CD4-positive, alpha-beta memory T cell (primary cell): ENCODE measurements at regions not wholly inside any gene's neighbourhood (a gene's known extent, or its start where the extent isn't known, plus 50 kb on each side); places are given as distances from the start of the nearest gene placed in this dataset.

ENCODE experiments used
- CTCF ChIA-PET: fragments of 350-600 bp; sonication (Branson Sonifier 250); formaldehyde crosslinking; loops from one replicate; lab custom pipeline; 2021; ENCODE audit warnings: inconsistent platforms; ENCODE audit not compliant: partially characterized antibody; lab: Charles Lee
- POLR2A ChIA-PET: fragments of 350-600 bp; sonication (Branson Sonifier 250); formaldehyde crosslinking; loops from one replicate; lab custom pipeline; 2021; ENCODE audit not compliant: partially characterized antibody; lab: Charles Lee
- DNase-seq, 5 donors: peaks; one replicate each; pipeline versions ENCODE4 v3.0.0 to v3.0.0-alpha.2; 2020 to 2022; ENCODE audit warnings: mixed read lengths in 1 of 5
- H3K27ac ChIP-seq: one replicate; pipeline ENCODE4 v1.7.0; 2013; ENCODE audit warnings: low read depth, low read length
- H3K27me3 ChIP-seq: 2 replicates; pipeline ENCODE4 v1.7.0; 2013; ENCODE audit warnings: mild to moderate bottlenecking, low read length, moderate library complexity; ENCODE audit not compliant: insufficient read depth
- H3K36me3 ChIP-seq: 2 replicates; pipeline ENCODE4 v1.7.0; 2013; ENCODE audit warnings: mild to moderate bottlenecking, low read length, moderate library complexity; ENCODE audit not compliant: insufficient read depth
- H3K4me1 ChIP-seq: 2 replicates; pipeline ENCODE4 v1.7.0; 2013; ENCODE audit warnings: mild to moderate bottlenecking, low read length, moderate library complexity; ENCODE audit not compliant: insufficient read depth
- H3K4me3 ChIP-seq, 2 donors: one replicate each; pipeline ENCODE4 v1.7.0; 2013; ENCODE audit warnings: low read length in 2 of 2, mild to moderate bottlenecking in 1 of 2
- H3K9me3 ChIP-seq, 2 donors: one replicate each; pipeline ENCODE4 v1.7.0; 2013; ENCODE audit warnings: low read length in 2 of 2, control low read depth in 1 of 2; ENCODE audit not compliant: control insufficient read depth in 1 of 2
- H3K27ac Mint-ChIP-seq, 7 donors: one replicate each; pipeline ENCODE4 v1.8.0; 2020 to 2021; ENCODE audit warnings: mixed read lengths in 7 of 7, mild to moderate bottlenecking in 6 of 7, inconsistent platforms in 3 of 7, moderate library complexity in 3 of 7
- H3K27me3 Mint-ChIP-seq, 2 donors: one replicate each; pipeline ENCODE4 v1.8.0; 2020 to 2021; ENCODE audit warnings: mixed read lengths in 2 of 2
- H3K36me3 Mint-ChIP-seq, 2 donors: one replicate each; pipeline ENCODE4 v1.8.0; 2020 to 2021; ENCODE audit warnings: mixed read lengths in 2 of 2, inconsistent platforms in 1 of 2, mild to moderate bottlenecking in 1 of 2
- H3K4me1 Mint-ChIP-seq, 4 donors: one replicate each; pipeline ENCODE4 v1.8.0; 2020 to 2021; ENCODE audit warnings: mixed read lengths in 4 of 4, mild to moderate bottlenecking in 1 of 4
- H3K4me3 Mint-ChIP-seq, 8 donors: one replicate each; pipeline ENCODE4 v1.8.0; 2020 to 2021; ENCODE audit warnings: mixed read lengths in 8 of 8, mild to moderate bottlenecking in 7 of 8, moderate library complexity in 6 of 8, inconsistent platforms in 3 of 8
- H3K9me3 Mint-ChIP-seq, 8 donors: one replicate each; pipeline ENCODE4 v1.8.0; 2020 to 2021; ENCODE audit warnings: mixed read lengths in 8 of 8, mild to moderate bottlenecking in 5 of 8, inconsistent platforms in 3 of 8, moderate library complexity in 1 of 8
- intact Hi-C: fragments of 100-400 bp; cut with micrococcal nuclease; formaldehyde crosslinking; loops from one replicate; pipeline ENCODE4 v1.15.1; 2023

GRCh38 chr1:117796226-117796625, 133.2 kb downstream of the GDAP2 start:
- H3K27me3 ChIP-seq: no peaks in the 10 kb centered on the region
- Mint-ChIP-seq H3K9me3 (peaks cover 0 to 12% (median 0%) of the 10 kb centered on the region in 8 donors), H3K27ac (no peak overlapping the region), H3K4me3 (no peak overlapping the region), H3K4me1 (no peaks in the 10 kb centered on the region), H3K27me3 (peaks cover 13 to 23% of the 10 kb centered on the region in 2 donors), H3K36me3 (no peaks in the 10 kb centered on the region)
- ChIA-PET POLR2A (no interaction called here), CTCF (no interaction called here)
- H3K4me1 ChIP-seq: no peaks in the 10 kb centered on the region
- no peaks in the 10 kb centered on the region for H3K36me3 ChIP-seq
- no peak overlapping the region for H3K27ac ChIP-seq
- no peak for DNase-seq
- no peaks in the 10 kb centered on the region for H3K9me3 ChIP-seq
- intact Hi-C loops: no loop called here
- H3K4me3 ChIP-seq: no peak overlapping the region

- Mint-ChIP-seq H3K4me1 (no peaks in the 10 kb centered on the region), H3K27ac (no peak overlapping the region), H3K36me3 (no peaks in the 10 kb centered on the region), H3K9me3 (peaks cover 0 to 6% (median 0%) of the 10 kb centered on the region in 8 donors), H3K27me3 (peaks cover 14 to 19% of the 10 kb centered on the region in 2 donors), H3K4me3 (no peak overlapping the region)
- ChIA-PET POLR2A (no interaction called here), CTCF (no interaction called here)
- no peak for DNase-seq
- Histone ChIP-seq H3K27ac (no peak overlapping the region), H3K4me1 (no peaks in the 10 kb centered on the region), H3K4me3 (no peak overlapping the region), H3K36me3 (no peaks in the 10 kb centered on the region), H3K27me3 (no peaks in the 10 kb centered on the region), H3K9me3 (no peaks in the 10 kb centered on the region)
- intact Hi-C loops: no loop called here
Observed at GRCh38 chr1:117798550-117798949, 130.9 kb downstream of the GDAP2 start.

GRCh38 chr1:117802531-117803257, 126.7 kb downstream of the GDAP2 start:
- Histone ChIP-seq H3K36me3 (no peaks in the 10 kb centered on the region), H3K27ac (no peak overlapping the region), H3K4me1 (no peaks in the 10 kb centered on the region), H3K9me3 (no peaks in the 10 kb centered on the region), H3K4me3 (no peak overlapping the region), H3K27me3 (no peaks in the 10 kb centered on the region)
- H3K4me1 Mint-ChIP-seq: no peaks in the 10 kb centered on the region
- H3K27ac Mint-ChIP-seq: no peak overlapping the region
- H3K9me3 Mint-ChIP-seq: peaks cover 0 to 6% (median 0%) of the 10 kb centered on the region in 8 donors
- H3K4me3 Mint-ChIP-seq: no peak overlapping the region
- intact Hi-C loops: no loop called here
- DNase-seq: no peak
- POLR2A ChIA-PET: no interaction called here
- no peaks in the 10 kb centered on the region for H3K36me3 Mint-ChIP-seq
- peaks cover 21 to 23% of the 10 kb centered on the region in 2 donors for H3K27me3 Mint-ChIP-seq
- CTCF ChIA-PET: interaction anchor here (0.6 kb wide), 1 partner anchor 1320 kb away, joined by 3 read pairs; no protein-coding TSS in a partner anchor

- Histone ChIP-seq H3K4me3 (no peak overlapping the region), H3K27ac (no peak overlapping the region), H3K4me1 (no peaks in the 10 kb centered on the region), H3K27me3 (no peaks in the 10 kb centered on the region), H3K9me3 (no peaks in the 10 kb centered on the region), H3K36me3 (no peaks in the 10 kb centered on the region)
- intact Hi-C loops: no loop called here
- CTCF ChIA-PET: interaction anchor here (0.6 kb wide), 1 partner anchor 1321 kb away, joined by 3 read pairs; no protein-coding TSS in a partner anchor
- Mint-ChIP-seq H3K4me1 (no peaks in the 10 kb centered on the region), H3K27ac (no peak overlapping the region), H3K27me3 (peaks cover 21 to 23% of the 10 kb centered on the region in 2 donors), H3K4me3 (no peak overlapping the region), H3K36me3 (no peaks in the 10 kb centered on the region), H3K9me3 (peaks cover 0 to 6% (median 0%) of the 10 kb centered on the region in 8 donors)
- POLR2A ChIA-PET: no interaction called here
- no peak for DNase-seq
Observed at GRCh38 chr1:117803318-117803717, 126.1 kb downstream of the GDAP2 start.

GRCh38 chr1:117809764-117810163, 119.7 kb downstream of the GDAP2 start:
- Mint-ChIP-seq H3K4me3 (no peak overlapping the region), H3K27ac (no peak overlapping the region), H3K27me3 (peaks cover 10 to 12% of the 10 kb centered on the region in 2 donors), H3K9me3 (peaks cover 0 to 2% (median 0%) of the 10 kb centered on the region in 8 donors), H3K36me3 (no peaks in the 10 kb centered on the region), H3K4me1 (peaks cover 0 to 1% (median 0%) of the 10 kb centered on the region in 4 donors)
- Histone ChIP-seq H3K27me3 (no peaks in the 10 kb centered on the region), H3K27ac (no peak overlapping the region), H3K36me3 (no peaks in the 10 kb centered on the region), H3K4me1 (no peaks in the 10 kb centered on the region), H3K4me3 (no peak overlapping the region), H3K9me3 (no peaks in the 10 kb centered on the region)
- ChIA-PET CTCF (no interaction called here), POLR2A (no interaction called here)
- no peak for DNase-seq
- intact Hi-C loops: no loop called here

- ChIA-PET CTCF (interaction anchor here (1.4 kb wide), 1 partner anchor 52 kb away, joined by 3 read pairs; no protein-coding TSS in a partner anchor), POLR2A (no interaction called here)
- no peaks in the 10 kb centered on the region for H3K9me3 ChIP-seq
- Mint-ChIP-seq H3K27ac (no peak overlapping the region), H3K36me3 (no peaks in the 10 kb centered on the region), H3K4me3 (no peak overlapping the region), H3K4me1 (peaks cover 0 to 1% (median 0%) of the 10 kb centered on the region in 4 donors), H3K9me3 (peaks cover 0 to 2% (median 0%) of the 10 kb centered on the region in 8 donors), H3K27me3 (peaks cover 7 to 11% of the 10 kb centered on the region in 2 donors)
- no peaks in the 10 kb centered on the region for H3K27me3 ChIP-seq
- H3K4me1 ChIP-seq: no peaks in the 10 kb centered on the region
- intact Hi-C loops: no loop called here
- H3K4me3 ChIP-seq: no peak overlapping the region
- no peaks in the 10 kb centered on the region for H3K36me3 ChIP-seq
- DNase-seq: no peak
- no peak overlapping the region for H3K27ac ChIP-seq
Observed at GRCh38 chr1:117810553-117810952, 118.9 kb downstream of the GDAP2 start.

GRCh38 chr1:117812869-117813511, 116.4 kb downstream of the GDAP2 start:
- H3K9me3 ChIP-seq: no peaks in the 10 kb centered on the region
- ChIA-PET CTCF (no interaction called here), POLR2A (no interaction called here)
- H3K9me3 Mint-ChIP-seq: no peaks in the 10 kb centered on the region
- intact Hi-C loops: no loop called here
- H3K4me1 Mint-ChIP-seq: peaks cover 0 to 1% (median 0%) of the 10 kb centered on the region in 4 donors
- H3K27me3 Mint-ChIP-seq: peaks cover 3 to 5% of the 10 kb centered on the region in 2 donors
- H3K36me3 ChIP-seq: no peaks in the 10 kb centered on the region
- H3K36me3 Mint-ChIP-seq: no peaks in the 10 kb centered on the region
- H3K4me3 ChIP-seq: no peak overlapping the region
- no peaks in the 10 kb centered on the region for H3K27me3 ChIP-seq
- H3K27ac ChIP-seq: no peak overlapping the region
- no peak overlapping the region for H3K27ac Mint-ChIP-seq
- H3K4me1 ChIP-seq: no peaks in the 10 kb centered on the region
- H3K4me3 Mint-ChIP-seq: no peak overlapping the region
- no peak for DNase-seq
